Lower leg skin (tissue), 3 donors: ENCODE measurements at regions not wholly inside any gene's neighbourhood (a gene's known extent, or its start where the extent isn't known, plus 50 kb on each side); places are given as distances from the start of the nearest gene placed in this dataset.

ENCODE experiments used
- POLR2A ChIP-seq, 2 donors: fragments of 450-650 bp; IDR thresholded peaks; one replicate each; pipeline ENCODE4 v1.6.1; 2016 to 2017; ENCODE audit warnings: antibody characterized with exemption in 2 of 2, mild to moderate bottlenecking in 1 of 2, moderate library complexity in 1 of 2
- TF ChIP-seq, protein P1 (sequence below), 3 donors: fragments of 450-650 bp; IDR thresholded peaks; one replicate each; pipeline ENCODE4 v1.5.1; 2016; ENCODE audit warnings: antibody characterized with exemption in 3 of 3, mild to moderate bottlenecking in 3 of 3, moderate library complexity in 2 of 3

DNA sequence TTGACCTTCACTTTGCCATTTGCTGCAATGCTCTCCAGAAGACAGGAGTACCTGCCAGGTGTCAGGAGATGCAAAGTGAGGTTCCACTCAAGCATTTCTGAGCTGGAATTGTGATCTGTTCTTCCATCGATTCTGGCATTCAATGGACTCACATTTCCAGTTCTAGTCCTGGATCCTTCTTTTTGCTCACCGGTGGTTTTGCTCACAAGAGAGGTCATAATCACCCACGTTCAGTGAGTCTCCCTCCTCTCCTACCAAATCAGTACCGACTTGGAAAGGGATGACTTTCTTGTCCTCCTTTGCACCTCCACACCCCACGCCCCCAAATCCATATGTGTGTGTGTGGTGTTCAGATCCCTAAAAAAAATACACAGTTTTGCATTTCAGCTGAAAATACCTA, 206.7 kb upstream of the IGF1R start:
- TF ChIP-seq POLR2A (IDR thresholded peaks at IDR 0.05) = no peak
- TF ChIP-seq, protein P1, sequence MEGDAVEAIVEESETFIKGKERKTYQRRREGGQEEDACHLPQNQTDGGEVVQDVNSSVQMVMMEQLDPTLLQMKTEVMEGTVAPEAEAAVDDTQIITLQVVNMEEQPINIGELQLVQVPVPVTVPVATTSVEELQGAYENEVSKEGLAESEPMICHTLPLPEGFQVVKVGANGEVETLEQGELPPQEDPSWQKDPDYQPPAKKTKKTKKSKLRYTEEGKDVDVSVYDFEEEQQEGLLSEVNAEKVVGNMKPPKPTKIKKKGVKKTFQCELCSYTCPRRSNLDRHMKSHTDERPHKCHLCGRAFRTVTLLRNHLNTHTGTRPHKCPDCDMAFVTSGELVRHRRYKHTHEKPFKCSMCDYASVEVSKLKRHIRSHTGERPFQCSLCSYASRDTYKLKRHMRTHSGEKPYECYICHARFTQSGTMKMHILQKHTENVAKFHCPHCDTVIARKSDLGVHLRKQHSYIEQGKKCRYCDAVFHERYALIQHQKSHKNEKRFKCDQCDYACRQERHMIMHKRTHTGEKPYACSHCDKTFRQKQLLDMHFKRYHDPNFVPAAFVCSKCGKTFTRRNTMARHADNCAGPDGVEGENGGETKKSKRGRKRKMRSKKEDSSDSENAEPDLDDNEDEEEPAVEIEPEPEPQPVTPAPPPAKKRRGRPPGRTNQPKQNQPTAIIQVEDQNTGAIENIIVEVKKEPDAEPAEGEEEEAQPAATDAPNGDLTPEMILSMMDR (IDR thresholded peaks at IDR 0.05) = no peak
